GM23248 (cell line): ENCODE measurements at regions not wholly inside any gene's neighbourhood (a gene's known extent, or its start where the extent isn't known, plus 50 kb on each side); places are given as distances from the start of the nearest gene placed in this dataset.

Experiments
- EZH2 ChIP-seq: fragments of 200-600 bp; sonication (generic); IDR thresholded peaks from 2 replicates; pipeline ENCODE4 v1.6.1; 2018; ENCODE audit warnings: antibody characterized with exemption, mild to moderate bottlenecking; ENCODE audit not compliant: insufficient read depth, poor library complexity, severe bottlenecking
- EZH2phosphoT487 ChIP-seq: fragments of 200-600 bp; sonication (generic); IDR thresholded peaks from 2 replicates; pipeline ENCODE4 v1.6.1; 2018; ENCODE audit warnings: antibody characterized with exemption, moderate library complexity, mild to moderate bottlenecking, low read depth; ENCODE audit not compliant: insufficient read depth

- TF ChIP-seq EZH2 (no peak), EZH2phosphoT487 (no peak)
These were observed 255.6 kb upstream of the PMEPA1 start for GRCh38 chr20:57965441-57965840.
